ENCODE measurements at regions not wholly inside any gene's neighbourhood (a gene's known extent, or its start where the extent isn't known, plus 50 kb on each side); places are given as distances from the start of the nearest gene placed in this dataset.

DNA sequence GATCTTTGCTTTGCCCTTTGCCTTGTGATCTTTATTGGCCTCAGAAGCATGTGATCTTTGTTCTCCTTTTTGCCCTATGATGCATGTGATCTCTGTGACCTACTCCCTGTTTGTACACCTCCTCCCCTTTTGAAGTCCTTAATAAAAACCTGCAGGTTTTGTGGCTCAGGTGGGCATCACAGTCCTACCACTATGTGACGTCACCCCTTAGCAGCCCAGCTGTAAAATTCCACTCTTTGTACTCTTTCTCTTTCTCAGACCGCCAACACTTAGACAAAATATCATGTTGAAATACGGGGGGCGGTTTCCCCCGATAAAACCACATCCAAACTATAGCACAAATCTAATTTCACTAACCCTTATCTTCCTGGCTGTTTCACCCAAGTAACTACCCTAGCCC is 76.7 kb upstream of the RAPGEF4 start:
- no peak overlapping the region for H3K4me3 Mint-ChIP-seq
- peaks cover 4% of the 10 kb centered on the region for H3K27me3 Mint-ChIP-seq (ENCODE audit: low read depth)
- H3K4me1 Mint-ChIP-seq: no peaks in the 10 kb centered on the region
- H3K36me3 Mint-ChIP-seq (ENCODE audit: low read depth): peaks cover 15% of the 10 kb centered on the region
- H3K9me3 Mint-ChIP-seq: peaks cover 27% of the 10 kb centered on the region
- no peak overlapping the region for H3K27ac Mint-ChIP-seq
- TF ChIP-seq, protein P1, sequence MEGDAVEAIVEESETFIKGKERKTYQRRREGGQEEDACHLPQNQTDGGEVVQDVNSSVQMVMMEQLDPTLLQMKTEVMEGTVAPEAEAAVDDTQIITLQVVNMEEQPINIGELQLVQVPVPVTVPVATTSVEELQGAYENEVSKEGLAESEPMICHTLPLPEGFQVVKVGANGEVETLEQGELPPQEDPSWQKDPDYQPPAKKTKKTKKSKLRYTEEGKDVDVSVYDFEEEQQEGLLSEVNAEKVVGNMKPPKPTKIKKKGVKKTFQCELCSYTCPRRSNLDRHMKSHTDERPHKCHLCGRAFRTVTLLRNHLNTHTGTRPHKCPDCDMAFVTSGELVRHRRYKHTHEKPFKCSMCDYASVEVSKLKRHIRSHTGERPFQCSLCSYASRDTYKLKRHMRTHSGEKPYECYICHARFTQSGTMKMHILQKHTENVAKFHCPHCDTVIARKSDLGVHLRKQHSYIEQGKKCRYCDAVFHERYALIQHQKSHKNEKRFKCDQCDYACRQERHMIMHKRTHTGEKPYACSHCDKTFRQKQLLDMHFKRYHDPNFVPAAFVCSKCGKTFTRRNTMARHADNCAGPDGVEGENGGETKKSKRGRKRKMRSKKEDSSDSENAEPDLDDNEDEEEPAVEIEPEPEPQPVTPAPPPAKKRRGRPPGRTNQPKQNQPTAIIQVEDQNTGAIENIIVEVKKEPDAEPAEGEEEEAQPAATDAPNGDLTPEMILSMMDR (IDR thresholded peaks at IDR 0.05; ENCODE audit: unreplicated experiment in 3 of 3): no peak

DNA sequence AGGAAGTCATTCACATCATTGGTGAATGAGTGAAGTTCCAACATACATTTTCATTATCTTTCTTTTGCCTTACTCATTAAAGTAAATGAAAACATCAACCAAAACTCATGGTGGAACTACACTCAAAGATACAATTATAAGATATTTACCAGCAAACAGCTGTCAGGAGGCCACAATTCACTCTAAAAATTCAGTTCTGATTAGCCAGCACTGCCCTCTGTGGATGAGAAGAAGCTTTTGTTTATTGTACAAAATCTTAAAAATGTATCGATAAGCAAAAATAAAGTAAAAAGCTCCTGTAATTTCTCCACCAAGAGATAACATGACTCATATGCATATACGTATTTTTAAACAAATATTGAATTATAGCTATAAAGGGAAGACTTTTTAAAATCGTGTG is 73.5 kb upstream of the RAPGEF4 start:
- Mint-ChIP-seq H3K36me3 (ENCODE audit: low read depth) (peaks cover 15% of the 10 kb centered on the region), H3K4me1 (no peaks in the 10 kb centered on the region), H3K27ac (no peak overlapping the region), H3K27me3 (ENCODE audit: low read depth) (peaks cover 4% of the 10 kb centered on the region), H3K9me3 (peaks cover 28% of the 10 kb centered on the region), H3K4me3 (no peak overlapping the region)
- TF ChIP-seq, protein P1 (IDR thresholded peaks at IDR 0.05; ENCODE audit: unreplicated experiment in 3 of 3): no peak

DNA sequence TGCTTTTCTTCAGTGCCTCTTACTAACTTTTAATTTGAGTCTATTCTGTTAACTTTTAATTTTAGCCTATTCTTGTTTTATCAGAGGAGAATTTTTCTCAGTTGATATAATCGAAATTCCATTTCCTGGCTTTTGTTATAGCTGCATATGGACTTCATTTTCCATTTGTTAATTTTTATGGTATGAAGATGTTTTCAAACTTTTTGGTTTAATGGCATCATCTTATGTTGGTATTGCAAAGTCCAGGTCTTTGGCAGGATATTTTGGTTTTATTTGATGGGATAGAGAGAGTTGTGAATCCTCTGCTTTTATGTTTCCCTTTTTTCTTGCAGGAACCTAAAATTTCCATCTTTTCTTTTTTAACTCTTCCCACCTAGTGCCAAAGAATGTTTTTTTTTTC is 70.9 kb upstream of the RAPGEF4 start:
- peaks cover 11% of the 10 kb centered on the region for H3K9me3 Mint-ChIP-seq
- TF ChIP-seq, protein P1 (IDR thresholded peaks at IDR 0.05; ENCODE audit: unreplicated experiment in 3 of 3): no peak
- H3K27ac Mint-ChIP-seq: no peak overlapping the region
- peaks cover 6% of the 10 kb centered on the region for H3K36me3 Mint-ChIP-seq (ENCODE audit: low read depth)
- no peak overlapping the region for H3K4me3 Mint-ChIP-seq
- no peaks in the 10 kb centered on the region for H3K4me1 Mint-ChIP-seq
- no peaks in the 10 kb centered on the region for H3K27me3 Mint-ChIP-seq (ENCODE audit: low read depth)

DNA sequence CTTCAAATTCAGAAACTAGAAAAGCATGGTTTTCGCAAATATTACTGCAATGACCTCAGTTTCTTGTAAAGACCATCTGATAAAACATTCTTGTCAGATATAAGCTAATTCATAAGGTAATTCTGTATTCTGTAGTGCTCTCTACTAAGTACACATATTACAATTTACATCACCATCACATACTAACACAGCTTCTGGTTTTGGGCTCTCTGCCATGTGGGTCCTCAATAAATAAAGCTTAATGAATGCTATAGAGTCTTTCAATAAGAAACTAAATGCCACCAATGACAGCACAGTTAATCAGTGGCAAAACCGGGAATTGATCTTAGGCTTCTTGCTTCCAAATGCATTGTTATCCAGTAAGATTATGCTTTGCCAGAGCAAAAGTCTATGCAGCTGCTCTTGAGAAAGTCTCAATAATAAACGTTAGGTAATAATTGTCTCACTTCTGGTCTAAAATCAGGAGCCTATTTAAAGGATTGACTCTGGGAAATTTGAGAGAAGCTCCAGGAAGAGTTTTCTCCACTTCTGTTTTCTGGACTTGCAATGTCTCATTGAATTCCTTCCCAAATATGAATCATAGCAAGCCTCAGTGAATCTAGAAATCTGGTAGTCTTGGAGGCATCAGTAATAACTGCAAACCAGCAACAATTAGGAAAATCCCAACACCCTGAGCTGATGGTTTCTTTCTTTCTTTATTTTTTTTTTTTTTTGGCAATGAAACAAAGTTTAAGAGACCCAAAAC is 67.9 kb upstream of the RAPGEF4 start:
- Mint-ChIP-seq H3K27ac (no peak overlapping the region), H3K4me3 (no peak overlapping the region), H3K36me3 (ENCODE audit: low read depth) (no peaks in the 10 kb centered on the region), H3K9me3 (peaks cover 5% of the 10 kb centered on the region), H3K27me3 (ENCODE audit: low read depth) (no peaks in the 10 kb centered on the region), H3K4me1 (peaks cover 7% of the 10 kb centered on the region)
- TF ChIP-seq, protein P1 (IDR thresholded peaks at IDR 0.05; ENCODE audit: unreplicated experiment in 3 of 3): no peak

DNA sequence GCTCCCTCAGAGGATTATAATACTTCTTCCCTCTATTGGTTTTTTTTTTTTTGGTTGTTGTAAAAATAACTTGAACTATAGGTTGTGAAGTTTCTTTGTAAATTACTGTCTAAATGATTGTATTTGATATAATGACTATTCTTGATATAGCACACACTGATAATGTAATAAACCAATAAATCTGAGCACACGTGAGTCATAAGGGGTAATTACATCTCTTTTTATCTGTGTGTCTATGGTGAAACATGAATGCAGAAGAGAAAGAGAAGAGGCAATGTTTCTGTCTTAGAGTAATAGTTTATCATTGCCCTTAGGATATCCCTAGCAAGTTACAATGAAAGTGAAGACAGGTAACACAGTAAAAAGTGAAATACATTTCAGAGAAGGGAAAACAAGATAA is 64.1 kb upstream of the RAPGEF4 start:
- H3K4me3 Mint-ChIP-seq: no peak overlapping the region
- peaks cover 16% of the 10 kb centered on the region for H3K4me1 Mint-ChIP-seq
- no peak overlapping the region for H3K27ac Mint-ChIP-seq
- no peaks in the 10 kb centered on the region for H3K27me3 Mint-ChIP-seq (ENCODE audit: low read depth)
- TF ChIP-seq, protein P1 (IDR thresholded peaks at IDR 0.05; ENCODE audit: unreplicated experiment in 3 of 3): no peak
- H3K9me3 Mint-ChIP-seq: peaks cover 14% of the 10 kb centered on the region
- peaks cover 8% of the 10 kb centered on the region for H3K36me3 Mint-ChIP-seq (ENCODE audit: low read depth)

DNA sequence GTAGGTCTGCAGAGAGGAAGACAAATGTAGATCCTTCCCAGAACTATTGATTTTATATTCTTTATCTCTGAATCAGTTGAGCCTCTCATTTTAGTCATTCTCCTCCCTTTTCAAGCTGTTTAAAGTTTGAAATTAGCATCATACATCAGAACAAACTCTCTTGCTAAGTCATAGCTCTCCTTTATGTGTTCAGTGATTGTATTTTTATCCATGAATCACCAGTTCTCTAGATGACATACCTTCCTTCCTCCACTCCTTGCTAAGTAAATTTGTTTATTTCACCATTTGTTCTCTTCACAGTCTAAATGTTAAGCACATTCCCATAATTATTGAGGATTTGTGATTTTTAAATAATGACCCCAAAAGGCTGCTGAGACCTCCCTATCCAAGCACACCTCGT is 63.5 kb upstream of the RAPGEF4 start:
- no peak overlapping the region for H3K27ac Mint-ChIP-seq
- TF ChIP-seq, protein P1 (IDR thresholded peaks at IDR 0.05; ENCODE audit: unreplicated experiment in 3 of 3): no peak

More for the DNA sequence above, 63.5 kb upstream of the RAPGEF4 start:
- Mint-ChIP-seq H3K4me3 (no peak overlapping the region), H3K4me1 (peaks cover 16% of the 10 kb centered on the region), H3K9me3 (peaks cover 13% of the 10 kb centered on the region), H3K36me3 (ENCODE audit: low read depth) (peaks cover 8% of the 10 kb centered on the region), H3K27me3 (ENCODE audit: low read depth) (no peaks in the 10 kb centered on the region)
